HCT116 (cell line): ENCODE measurements at regions not wholly inside any gene's neighbourhood (a gene's known extent, or its start where the extent isn't known, plus 50 kb on each side); places are given as distances from the start of the nearest gene placed in this dataset.

ENCODE experiments used
- ATAC-seq: fragments of 200-7000 bp; cut with Tn5 transposase; 2 replicates; pipeline ENCODE4 v1.9.1; 2020; ENCODE audit warnings: mild to moderate bottlenecking, moderate library complexity
- BruUV-seq: library from RNA; stranded (reverse); fragments of 400-500 nt; replicated peaks from 2 replicates; lab custom pipeline; 2021; lab: Mats Ljungman, UMichigan
- CTCF ChIA-PET: fragments of 300-600 bp; sonication (Branson Sonifier 250); formaldehyde crosslinking; loops from one replicate; lab custom pipeline; 2021; ENCODE audit warnings: antibody characterized with exemption; lab: Charles Lee
- POLR2A ChIA-PET: fragments of 300-600, 350-600 bp; sonication (Branson Sonifier 250); formaldehyde crosslinking; loops from one replicate; lab custom pipeline; 2021; ENCODE audit warnings: antibody characterized with exemption; lab: Charles Lee
- RAD21 ChIA-PET, 2 experiments: fragments of 300-600 bp; sonication (Branson Sonifier 250); formaldehyde crosslinking; loops; one replicate each; lab custom pipeline; 2023; ENCODE audit warnings: low total read pairs in 2 of 2; ENCODE audit not compliant: uncharacterized antibody in 2 of 2, unreplicated experiment in 2 of 2, low non-redundant PET in 1 of 2; lab: Charles Lee
- DNase-seq: peaks from one replicate; pipeline ENCODE4 v3.0.0-alpha.2; 2010; ENCODE audit warnings: low read depth, low spot score
- H2AFZ ChIP-seq: fragments of 200-600 bp; shearing (Covaris generic), sonication (generic); 2 replicates; pipeline ENCODE4 v1.6.1; 2017; ENCODE audit warnings: low read depth, mixed run types, mixed read lengths, antibody characterized with exemption, low read length; ENCODE audit not compliant: poor library complexity, severe bottlenecking
- H3K27ac ChIP-seq: 2 replicates; pipeline ENCODE4 v1.5.1; 2012; ENCODE audit warnings: low read depth, low read length
- H3K27me3 ChIP-seq: fragments of 200-600 bp; sonication (generic); 2 replicates; pipeline ENCODE4 v1.6.1; 2016; ENCODE audit warnings: mixed run types, low read length, mixed read lengths; ENCODE audit not compliant: insufficient read depth
- H3K36me3 ChIP-seq, 2 experiments: fragments of 200-500 bp in 1 of 2; fragments of 200-600 bp in 1 of 2; sonication (Bioruptor generic) in 1 of 2; sonication (generic) in 1 of 2; 2 replicates each; pipeline versions ENCODE4 v1.5.1 to v1.6.1; 2014 to 2016; ENCODE audit warnings: low read length in 2 of 2, inconsistent platforms in 1 of 2, mixed read lengths in 1 of 2, mixed run types in 1 of 2; ENCODE audit not compliant: insufficient read depth in 2 of 2, control insufficient read depth in 1 of 2
- H3K4me1 ChIP-seq, 2 experiments: fragments of 200-600 bp in 1 of 2; sonication (generic) in 1 of 2; 2 replicates each; pipeline versions ENCODE4 v1.5.1 to v1.6.1; 2012 to 2017; ENCODE audit warnings: low read length in 2 of 2, inconsistent platforms in 1 of 2, mild to moderate bottlenecking in 1 of 2, mixed read lengths in 1 of 2, mixed run types in 1 of 2, moderate library complexity in 1 of 2; ENCODE audit not compliant: insufficient read depth in 2 of 2, control insufficient read depth in 1 of 2
- H3K4me2 ChIP-seq: fragments of 200-600 bp; sonication (generic); 2 replicates; pipeline ENCODE4 v1.6.1; 2017; ENCODE audit warnings: mixed run types, low read length, mixed read lengths
- H3K4me3 ChIP-seq, 2 experiments: fragments of 200-600 bp in 1 of 2; sonication (generic) in 1 of 2; replicated peaks in 1 of 2; 2 replicates each; pipeline ENCODE4 v1.5.1; 2011 to 2016; ENCODE audit warnings: low read length in 2 of 2, control low read depth in 1 of 2, low read depth in 1 of 2, mild to moderate bottlenecking in 1 of 2, mixed read lengths in 1 of 2, mixed run types in 1 of 2
- H3K79me2 ChIP-seq: fragments of 200-600 bp; sonication (generic); 2 replicates; pipeline ENCODE4 v1.6.1; 2017; ENCODE audit warnings: mild to moderate bottlenecking, mixed run types, low read length, moderate library complexity, mixed read lengths; ENCODE audit not compliant: insufficient read depth
- H3K9ac ChIP-seq: fragments of 200-600 bp; sonication (generic); 2 replicates; pipeline ENCODE4 v1.6.1; 2016; ENCODE audit warnings: low read length, mixed read lengths
- H3K9me2 ChIP-seq: fragments of 200-600 bp; sonication (generic), shearing (Covaris generic); 2 replicates; pipeline ENCODE4 v1.6.1; 2017; ENCODE audit warnings: mixed run types, mild to moderate bottlenecking, moderate library complexity; ENCODE audit not compliant: insufficient read depth
- H3K9me3 ChIP-seq, 2 experiments: fragments of 200-500 bp in 1 of 2; fragments of 200-600 bp in 1 of 2; sonication (Bioruptor generic) in 1 of 2; sonication (generic) in 1 of 2; 2 replicates each; pipeline ENCODE4 v1.6.1; 2014 to 2017; ENCODE audit warnings: low read length in 2 of 2, mixed read lengths in 2 of 2, inconsistent platforms in 1 of 2, low read depth in 1 of 2, mild to moderate bottlenecking in 1 of 2, mixed run types in 1 of 2, moderate library complexity in 1 of 2; ENCODE audit not compliant: control insufficient read depth in 1 of 2, insufficient read depth in 1 of 2
- H4K20me1 ChIP-seq: fragments of 200-600 bp; sonication (generic), shearing (Covaris generic); 2 replicates; pipeline ENCODE4 v1.6.1; 2017; ENCODE audit warnings: mixed run types, mild to moderate bottlenecking, moderate library complexity; ENCODE audit not compliant: insufficient read depth
- ATF3 ChIP-seq: IDR thresholded peaks from 2 replicates; pipeline ENCODE4 v1.6.1; 2012
- CBX3 ChIP-seq: IDR thresholded peaks from 2 replicates; pipeline ENCODE4 v1.6.1; 2012; ENCODE audit warnings: low read depth
- CEBPB ChIP-seq: IDR thresholded peaks from 2 replicates; pipeline ENCODE4 v1.6.1; 2012; ENCODE audit warnings: low read depth
- CTCF ChIP-seq, 3 experiments: fragments of 200-600 bp in 1 of 3; sonication (generic) in 1 of 3; IDR thresholded peaks in 2 of 3; conservative IDR thresholded peaks in 1 of 3; 2 replicates each; pipeline ENCODE4 v1.5.1; 2012 to 2017; ENCODE audit warnings: low read depth in 2 of 3, low read length in 2 of 3, antibody characterized with exemption in 1 of 3, borderline replicate concordance in 1 of 3, control low read depth in 1 of 3, mild to moderate bottlenecking in 1 of 3, mixed read lengths in 1 of 3, mixed run types in 1 of 3, moderate library complexity in 1 of 3; ENCODE audit not compliant: insufficient read depth in 1 of 3
- EGR1 ChIP-seq: IDR thresholded peaks from 2 replicates; pipeline ENCODE4 v1.6.1; 2012; ENCODE audit warnings: low read depth
- EZH2 ChIP-seq: fragments of 200-600 bp; sonication (generic); IDR thresholded peaks from 2 replicates; pipeline ENCODE4 v1.6.1; 2017; ENCODE audit warnings: antibody characterized with exemption, mixed run types
- EZH2phosphoT487 ChIP-seq: fragments of 200-600 bp; IDR thresholded peaks from 2 replicates; pipeline ENCODE4 v1.6.1; 2018; ENCODE audit warnings: antibody characterized with exemption, borderline replicate concordance
- FOSL1 ChIP-seq: IDR thresholded peaks from 2 replicates; pipeline ENCODE4 v1.6.1; 2012; ENCODE audit warnings: low read depth
- JUND ChIP-seq: IDR thresholded peaks from 2 replicates; pipeline ENCODE4 v1.6.1; 2012
- MAX ChIP-seq: IDR thresholded peaks from 2 replicates; pipeline ENCODE4 v1.6.1; 2012
- POLR2A ChIP-seq: IDR thresholded peaks from 2 replicates; pipeline ENCODE4 v1.7.0; 2011; ENCODE audit warnings: borderline replicate concordance; ENCODE audit not compliant: insufficient read depth, insufficient read length; ENCODE audit errors: extremely low read depth
- POLR2AphosphoS5 ChIP-seq: IDR thresholded peaks from 2 replicates; pipeline ENCODE4 v1.6.1; 2011; ENCODE audit warnings: mild to moderate bottlenecking, low read depth, low read length, moderate library complexity
- RAD21 ChIP-seq: IDR thresholded peaks from 2 replicates; pipeline ENCODE4 v1.6.1; 2012; ENCODE audit warnings: low read depth, mild to moderate bottlenecking
- REST ChIP-seq: IDR thresholded peaks from 2 replicates; pipeline ENCODE4 v1.6.1; 2012; ENCODE audit warnings: low read depth
- SP1 ChIP-seq: IDR thresholded peaks from 2 replicates; pipeline ENCODE4 v1.6.1; 2012; ENCODE audit warnings: low read depth
- TCF7L2 ChIP-seq: IDR thresholded peaks from 2 replicates; pipeline ENCODE4 v1.7.0; 2011; ENCODE audit warnings: borderline replicate concordance, inconsistent platforms; ENCODE audit not compliant: insufficient read depth, insufficient read length; ENCODE audit errors: extremely low read depth
- YY1 ChIP-seq: IDR thresholded peaks from 2 replicates; pipeline ENCODE4 v1.6.1; 2011; ENCODE audit warnings: low read length, low read depth, moderate library complexity, mild to moderate bottlenecking; ENCODE audit not compliant: insufficient replicate concordance; ENCODE audit errors: extremely low read depth
- ZBTB33 ChIP-seq: IDR thresholded peaks from 2 replicates; pipeline ENCODE4 v1.6.1; 2011; ENCODE audit warnings: mild to moderate bottlenecking, low read length, moderate library complexity; ENCODE audit not compliant: insufficient replicate concordance; ENCODE audit errors: extremely low read depth
- ZFX ChIP-seq: fragments of 450-650 bp; IDR thresholded peaks from 2 replicates; pipeline ENCODE4 v1.6.1; 2017
- ZNF274 ChIP-seq: fragments of 200-500 bp; sonication (Bioruptor generic); IDR thresholded peaks from 2 replicates; pipeline ENCODE4 v1.6.1; 2014; ENCODE audit warnings: mild to moderate bottlenecking, low read depth, low read length, inconsistent platforms
- intact Hi-C: fragments of 100-400 bp; cut with micrococcal nuclease; formaldehyde crosslinking; loops from 2 replicates; pipeline ENCODE4 v1.10.0; 2022

- Histone ChIP-seq H3K9me2 (no peaks in the 10 kb centered on the region), H3K9ac (no peak overlapping the region), H3K4me3 (no peak overlapping the region), H3K79me2 (no peaks in the 10 kb centered on the region), H3K36me3 (no peaks in the 10 kb centered on the region), H2AFZ (no peak overlapping the region), H3K4me1 (no peaks in the 10 kb centered on the region), H3K4me2 (no peak overlapping the region), H3K9me3 (no peaks in the 10 kb centered on the region), H3K27ac (no peak overlapping the region), H3K27me3 (no peaks in the 10 kb centered on the region), H4K20me1 (no peaks in the 10 kb centered on the region)
- CTCF ChIA-PET: no interaction called here
- ATAC-seq: no peak
- RAD21 ChIA-PET: no interaction called here
- TF ChIP-seq TCF7L2: no peak
- TF ChIP-seq POLR2AphosphoS5: no peak
- TF ChIP-seq EGR1: no peak
- TF ChIP-seq SP1: no peak
- no peak for TF ChIP-seq RAD21
- no peak for TF ChIP-seq POLR2A
- TF ChIP-seq MAX: no peak
- TF ChIP-seq ZNF274: no peak
- no peak for TF ChIP-seq ZFX
- TF ChIP-seq YY1: no peak
- no peak for TF ChIP-seq EZH2
- TF ChIP-seq CBX3: no peak
- no peak for TF ChIP-seq JUND
- TF ChIP-seq REST: no peak
- no peak for TF ChIP-seq ATF3
- no peak for TF ChIP-seq FOSL1
- TF ChIP-seq ZBTB33: no peak
- TF ChIP-seq CEBPB: no peak
- no peak for TF ChIP-seq EZH2phosphoT487
- TF ChIP-seq CTCF (IDR thresholded peaks at IDR 0.05 in 2 of 3, conservative IDR thresholded peaks at IDR 0.05 in 1 of 3; ENCODE audit: borderline replicate concordance in 1 of 3, insufficient read depth in 1 of 3, low read depth in 2 of 3, low read length in 2 of 3): no peak
- POLR2A ChIA-PET: no interaction called here
- no TSS peak for BruUV-seq
- no peak for DNase-seq
- intact Hi-C loops: no loop called here
Observed at GRCh38 chr3:144818973-144819372, 847.4 kb downstream of the DIPK2A start.
